ENCODE measurements at regions not wholly inside any gene's neighbourhood (a gene's known extent, or its start where the extent isn't known, plus 50 kb on each side); places are given as distances from the start of the nearest gene placed in this dataset.

GRCh38 chr2:18046017-18046416 is 167.6 kb downstream of the KCNS3 start:
- TF ChIP-seq CTCF (IDR thresholded peaks at IDR 0.05) (no peak), POLR2A (IDR thresholded peaks at IDR 0.05) (no peak)

Data from testis (tissue), 2 donors.